GM18870 (cell line): ENCODE measurements at regions not wholly inside any gene's neighbourhood (a gene's known extent, or its start where the extent isn't known, plus 50 kb on each side); places are given as distances from the start of the nearest gene placed in this dataset.

Experiments
- ATAC-seq: cut with Tn5 transposase; IDR thresholded peaks from one replicate; pipeline ENCODE4 v1.9.1; 2021; ENCODE audit warnings: moderate library complexity; ENCODE audit not compliant: unreplicated experiment

GRCh38 chr7:45447296-45447695 lies 126.9 kb upstream of the ADCY1 start:
- ATAC-seq: no peak

GRCh38 chr7:45450571-45451204 lies 123.5 kb upstream of the ADCY1 start:
- no peak for ATAC-seq

- no peak for ATAC-seq
These were observed 122.7 kb upstream of the ADCY1 start for GRCh38 chr7:45451342-45452035.

GRCh38 chr7:45454771-45455170 lies 119.4 kb upstream of the ADCY1 start:
- ATAC-seq: no peak

- ATAC-seq: no peak
These were observed 118.5 kb upstream of the ADCY1 start for GRCh38 chr7:45455662-45456061.

GRCh38 chr7:45456105-45456504 lies 118.1 kb upstream of the ADCY1 start:
- ATAC-seq: no peak

GRCh38 chr7:45456747-45457524 lies 117.2 kb upstream of the ADCY1 start:
- ATAC-seq: no peak

- no peak for ATAC-seq
These were observed 116.6 kb upstream of the ADCY1 start for GRCh38 chr7:45457591-45457990.

GRCh38 chr7:45459476-45459875 lies 114.7 kb upstream of the ADCY1 start:
- ATAC-seq: no peak

GRCh38 chr7:45460379-45460778 lies 113.8 kb upstream of the ADCY1 start:
- ATAC-seq: no peak

- no peak for ATAC-seq
These were observed 113.1 kb upstream of the ADCY1 start for GRCh38 chr7:45461026-45461425.

- ATAC-seq: no peak
These were observed 105.1 kb upstream of the ADCY1 start for GRCh38 chr7:45469103-45469502.

- ATAC-seq: no peak
These were observed 104.1 kb upstream of the ADCY1 start for GRCh38 chr7:45470031-45470430.

- ATAC-seq: no peak
These were observed 94.4 kb upstream of the ADCY1 start for GRCh38 chr7:45479781-45480180.

- ATAC-seq: no peak
These were observed 91.7 kb upstream of the ADCY1 start for GRCh38 chr7:45482451-45482850.

GRCh38 chr7:45484094-45484493 lies 90.1 kb upstream of the ADCY1 start:
- ATAC-seq: no peak

- ATAC-seq: no peak
These were observed 87.6 kb upstream of the ADCY1 start for GRCh38 chr7:45486575-45486974.

GRCh38 chr7:45494885-45495284 lies 79.3 kb upstream of the ADCY1 start:
- no peak for ATAC-seq

GRCh38 chr7:45495618-45496017 lies 78.5 kb upstream of the ADCY1 start:
- ATAC-seq: no peak

- no peak for ATAC-seq
These were observed 73.9 kb upstream of the ADCY1 start for GRCh38 chr7:45500257-45500656.

- ATAC-seq: no peak
These were observed 72.4 kb upstream of the ADCY1 start for GRCh38 chr7:45501791-45502190.

GRCh38 chr7:45506059-45506458 lies 68.1 kb upstream of the ADCY1 start:
- no peak for ATAC-seq
